ENCODE measurements at regions not wholly inside any gene's neighbourhood (a gene's known extent, or its start where the extent isn't known, plus 50 kb on each side); places are given as distances from the start of the nearest gene placed in this dataset.

- TF ChIP-seq POLR2A (IDR thresholded peaks at IDR 0.05; ENCODE audit: low read depth, low read length) (no peak), POLR2AphosphoS5 (IDR thresholded peaks at IDR 0.05; ENCODE audit: low read depth, low read length) (no peak), TAF1 (IDR thresholded peaks at IDR 0.05; ENCODE audit: low read depth, low read length) (no peak)
These were observed 303.8 kb upstream of the CLEC14A start for GRCh38 chr14:38559711-38560110.

Data from GM12891 (cell line).